Endothelial cell of umbilical vein (primary cell): ENCODE measurements at regions not wholly inside any gene's neighbourhood (a gene's known extent, or its start where the extent isn't known, plus 50 kb on each side); places are given as distances from the start of the nearest gene placed in this dataset.

Source experiments
- BruUV-seq: library from RNA; stranded (reverse); fragments of 400-500 nt; replicated peaks from 2 replicates; lab custom pipeline; 2021; lab: Mats Ljungman, UMichigan
- CTCF ChIA-PET: fragments of 300-600, 350-600 bp; sonication (Branson Sonifier 250); formaldehyde crosslinking; loops from one replicate; lab custom pipeline; 2021; ENCODE audit warnings: antibody characterized with exemption, inconsistent platforms; lab: Charles Lee
- POLR2A ChIA-PET: fragments of 300-600, 350-600 bp; sonication (Branson Sonifier 250); formaldehyde crosslinking; loops from one replicate; lab custom pipeline; 2021; ENCODE audit warnings: antibody characterized with exemption, inconsistent platforms; lab: Charles Lee
- DNase-seq: peaks from one replicate; pipeline ENCODE4 v3.0.0-alpha.2; 2011; ENCODE audit warnings: low read depth, low spot score
- FAIRE-seq: peaks from 2 replicates; lab custom pipeline; 2011; peaks lifted over from hg19 to GRCh38; lab: Jason Lieb, UNC
- H2AFZ ChIP-seq: 2 replicates; pipeline ENCODE4 v1.6.0; 2012; ENCODE audit warnings: low read depth, low read length, control low read depth, inconsistent platforms
- H3K27ac ChIP-seq: 2 replicates; pipeline ENCODE4 v1.5.1; 2011; ENCODE audit warnings: low read depth, mild to moderate bottlenecking, control low read depth, low read length, moderate library complexity; ENCODE audit not compliant: insufficient read depth
- H3K27me3 ChIP-seq, 2 experiments: 2 replicates each; pipeline versions ENCODE4 v1.6.0 to v1.6.1; 2011; ENCODE audit warnings: low read length in 2 of 2, mixed read lengths in 1 of 2; ENCODE audit not compliant: control insufficient read depth in 2 of 2, insufficient read depth in 2 of 2
- H3K36me3 ChIP-seq, 2 experiments: 2 replicates in 1 of 2; 3 replicates in 1 of 2; pipeline ENCODE4 v1.5.1; 2011; ENCODE audit warnings: low read length in 2 of 2, mild to moderate bottlenecking in 1 of 2, moderate library complexity in 1 of 2; ENCODE audit not compliant: control insufficient read depth in 2 of 2, insufficient read depth in 2 of 2; ENCODE audit errors: extremely low read depth in 1 of 2
- H3K4me1 ChIP-seq: 3 replicates; pipeline ENCODE4 v1.5.1; 2011; ENCODE audit warnings: mild to moderate bottlenecking, low read length; ENCODE audit not compliant: control insufficient read depth, insufficient read depth; ENCODE audit errors: extremely low read depth
- H3K4me2 ChIP-seq: 2 replicates; pipeline ENCODE4 v1.6.1; 2011; ENCODE audit warnings: low read length, control low read depth, mixed read lengths; ENCODE audit not compliant: insufficient read depth
- H3K4me3 ChIP-seq, 3 experiments: fragments of 200-600 bp in 1 of 3; sonication (generic), shearing (Covaris generic) in 1 of 3; replicated peaks in 1 of 3; 2 replicates each; pipeline ENCODE4 v1.5.1; 2011 to 2016; ENCODE audit warnings: control low read depth in 3 of 3, low read length in 3 of 3, mild to moderate bottlenecking in 2 of 3, inconsistent platforms in 1 of 3, low read depth in 1 of 3, moderate library complexity in 1 of 3; ENCODE audit not compliant: insufficient read depth in 1 of 3
- H3K79me2 ChIP-seq: 2 replicates; pipeline ENCODE4 v1.6.0; 2012; ENCODE audit warnings: low read length, inconsistent platforms; ENCODE audit not compliant: control insufficient read depth, insufficient read depth
- H3K9ac ChIP-seq: replicated peaks from 2 replicates; pipeline ENCODE3; 2011; ENCODE audit warnings: low read length, control low read depth; ENCODE audit not compliant: insufficient read depth; ENCODE audit errors: extremely low read depth
- H3K9me1 ChIP-seq: replicated peaks from 3 replicates; pipeline ENCODE4 v1.6.0; 2011; ENCODE audit warnings: mild to moderate bottlenecking, low read length; ENCODE audit not compliant: control insufficient read depth, insufficient read depth; ENCODE audit errors: extremely low read depth
- H3K9me3 ChIP-seq: replicated peaks from 2 replicates; pipeline ENCODE4 v1.5.1; 2012; ENCODE audit warnings: low read length, inconsistent platforms; ENCODE audit not compliant: control insufficient read depth, insufficient read depth
- H4K20me1 ChIP-seq: replicated peaks from 2 replicates; pipeline ENCODE3; 2011; ENCODE audit warnings: mild to moderate bottlenecking, low read length; ENCODE audit not compliant: control insufficient read depth, insufficient read depth; ENCODE audit errors: extremely low read depth
- EZH2 ChIP-seq: IDR thresholded peaks from 2 replicates; pipeline ENCODE4 v1.6.1; 2012; ENCODE audit warnings: borderline replicate concordance, low read depth, mild to moderate bottlenecking, moderate library complexity, low read length, inconsistent platforms; ENCODE audit not compliant: severe bottlenecking
- FOS ChIP-seq: IDR thresholded peaks from 2 replicates; pipeline ENCODE4 v1.6.1; 2011; ENCODE audit warnings: mild to moderate bottlenecking, low read length, moderate library complexity, borderline replicate concordance; ENCODE audit not compliant: insufficient read depth
- GATA2 ChIP-seq: IDR thresholded peaks from 2 replicates; pipeline ENCODE4 v1.7.0; 2011; ENCODE audit warnings: low read depth, mild to moderate bottlenecking, moderate library complexity, mixed read lengths, low read length; ENCODE audit not compliant: insufficient read length, insufficient read depth
- JUN ChIP-seq: IDR thresholded peaks from 2 replicates; pipeline ENCODE4 v1.6.1; 2011; ENCODE audit warnings: borderline replicate concordance, low read depth; ENCODE audit not compliant: insufficient read length, insufficient read depth
- MAX ChIP-seq: IDR thresholded peaks from 2 replicates; pipeline ENCODE4 v1.6.1; 2011; ENCODE audit not compliant: insufficient read depth, insufficient read length
- MYC ChIP-seq: IDR thresholded peaks from one replicate; pipeline ENCODE4 v1.6.1; 2011; ENCODE audit warnings: mild to moderate bottlenecking, low read depth, low read length
- POLR2A ChIP-seq: IDR thresholded peaks from 2 replicates; pipeline ENCODE4 v1.6.1; 2012; ENCODE audit warnings: low read depth, mild to moderate bottlenecking, control low read depth, low read length
- POLR2AphosphoS5 ChIP-seq: IDR thresholded peaks from 2 replicates; pipeline ENCODE4 v1.6.1; 2012; ENCODE audit warnings: low read depth, mild to moderate bottlenecking, control low read depth, low read length, moderate library complexity; ENCODE audit not compliant: insufficient read depth
- dilution Hi-C: fragments of 300-500 bp; cut with MboI; formaldehyde crosslinking; loops from one replicate; pipeline ENCODE4 v1.15.0; 2019; ENCODE audit warnings: low sequenced_read_pairs; ENCODE audit not compliant: extremely low pct_ligation_motif_present
- intact Hi-C: fragments of 100-400 bp; cut with micrococcal nuclease; formaldehyde crosslinking; loops from one replicate; pipeline ENCODE4 v1.10.0; 2022
- TF ChIP-seq, protein P1 (sequence below), 2 donors: IDR thresholded peaks; 1 replicate in 1 of 2; 2 replicates in 1 of 2; pipeline ENCODE4 v1.5.1; 2011; ENCODE audit warnings: low read length in 2 of 2, mild to moderate bottlenecking in 2 of 2, moderate library complexity in 2 of 2, control low read depth in 1 of 2, inconsistent platforms in 1 of 2, low read depth in 1 of 2; ENCODE audit not compliant: insufficient read depth in 1 of 2; ENCODE audit errors: extremely low read depth in 1 of 2

DNA sequence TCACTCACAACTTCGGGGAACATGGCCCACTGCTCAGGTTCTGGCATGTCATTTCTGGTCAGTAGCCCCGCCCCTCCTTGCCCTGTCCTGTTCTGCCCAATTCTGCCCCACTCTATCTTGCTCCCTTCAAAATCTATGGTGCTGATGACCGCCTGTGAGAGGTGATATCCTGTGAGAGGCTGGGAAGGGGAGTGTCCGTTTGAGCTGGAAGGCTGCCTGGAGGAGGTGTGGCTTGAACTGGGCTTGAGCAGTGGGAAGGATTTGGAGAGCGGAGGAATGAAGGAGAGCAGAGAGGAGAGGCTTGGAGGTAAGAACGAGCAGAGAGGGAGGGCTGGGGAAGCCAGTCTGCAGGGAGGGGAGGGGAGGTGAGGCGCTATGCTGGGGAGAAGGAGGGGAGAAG is 145.3 kb downstream of the RPS24 start:
- dilution Hi-C loops (no loop called here), intact Hi-C loops (no loop called here)
- CTCF ChIA-PET: no interaction called here
- TF ChIP-seq, protein P1, sequence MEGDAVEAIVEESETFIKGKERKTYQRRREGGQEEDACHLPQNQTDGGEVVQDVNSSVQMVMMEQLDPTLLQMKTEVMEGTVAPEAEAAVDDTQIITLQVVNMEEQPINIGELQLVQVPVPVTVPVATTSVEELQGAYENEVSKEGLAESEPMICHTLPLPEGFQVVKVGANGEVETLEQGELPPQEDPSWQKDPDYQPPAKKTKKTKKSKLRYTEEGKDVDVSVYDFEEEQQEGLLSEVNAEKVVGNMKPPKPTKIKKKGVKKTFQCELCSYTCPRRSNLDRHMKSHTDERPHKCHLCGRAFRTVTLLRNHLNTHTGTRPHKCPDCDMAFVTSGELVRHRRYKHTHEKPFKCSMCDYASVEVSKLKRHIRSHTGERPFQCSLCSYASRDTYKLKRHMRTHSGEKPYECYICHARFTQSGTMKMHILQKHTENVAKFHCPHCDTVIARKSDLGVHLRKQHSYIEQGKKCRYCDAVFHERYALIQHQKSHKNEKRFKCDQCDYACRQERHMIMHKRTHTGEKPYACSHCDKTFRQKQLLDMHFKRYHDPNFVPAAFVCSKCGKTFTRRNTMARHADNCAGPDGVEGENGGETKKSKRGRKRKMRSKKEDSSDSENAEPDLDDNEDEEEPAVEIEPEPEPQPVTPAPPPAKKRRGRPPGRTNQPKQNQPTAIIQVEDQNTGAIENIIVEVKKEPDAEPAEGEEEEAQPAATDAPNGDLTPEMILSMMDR (IDR thresholded peaks at IDR 0.05; ENCODE audit: extremely low read depth in 1 of 2, insufficient read depth in 1 of 2, low read depth in 1 of 2, low read length in 2 of 2): no peak
- TF ChIP-seq GATA2: no peak
- no peak for TF ChIP-seq EZH2
- TF ChIP-seq POLR2A: no peak
- Histone ChIP-seq H3K4me1 (no peaks in the 10 kb centered on the region), H3K79me2 (no peaks in the 10 kb centered on the region), H3K27me3 (no peaks in the 10 kb centered on the region), H3K4me3 (no peak overlapping the region), H3K27ac (no peak overlapping the region), H2AFZ (no peak overlapping the region), H4K20me1 (no peaks in the 10 kb centered on the region), H3K36me3 (no peaks in the 10 kb centered on the region), H3K9me1 (no peaks in the 10 kb centered on the region), H3K4me2 (no peak overlapping the region), H3K9me3 (no peaks in the 10 kb centered on the region), H3K9ac (no peak overlapping the region)
- FAIRE-seq (no peak), DNase-seq (no peak)
- POLR2A ChIA-PET: no interaction called here
- BruUV-seq: no TSS peak

DNA sequence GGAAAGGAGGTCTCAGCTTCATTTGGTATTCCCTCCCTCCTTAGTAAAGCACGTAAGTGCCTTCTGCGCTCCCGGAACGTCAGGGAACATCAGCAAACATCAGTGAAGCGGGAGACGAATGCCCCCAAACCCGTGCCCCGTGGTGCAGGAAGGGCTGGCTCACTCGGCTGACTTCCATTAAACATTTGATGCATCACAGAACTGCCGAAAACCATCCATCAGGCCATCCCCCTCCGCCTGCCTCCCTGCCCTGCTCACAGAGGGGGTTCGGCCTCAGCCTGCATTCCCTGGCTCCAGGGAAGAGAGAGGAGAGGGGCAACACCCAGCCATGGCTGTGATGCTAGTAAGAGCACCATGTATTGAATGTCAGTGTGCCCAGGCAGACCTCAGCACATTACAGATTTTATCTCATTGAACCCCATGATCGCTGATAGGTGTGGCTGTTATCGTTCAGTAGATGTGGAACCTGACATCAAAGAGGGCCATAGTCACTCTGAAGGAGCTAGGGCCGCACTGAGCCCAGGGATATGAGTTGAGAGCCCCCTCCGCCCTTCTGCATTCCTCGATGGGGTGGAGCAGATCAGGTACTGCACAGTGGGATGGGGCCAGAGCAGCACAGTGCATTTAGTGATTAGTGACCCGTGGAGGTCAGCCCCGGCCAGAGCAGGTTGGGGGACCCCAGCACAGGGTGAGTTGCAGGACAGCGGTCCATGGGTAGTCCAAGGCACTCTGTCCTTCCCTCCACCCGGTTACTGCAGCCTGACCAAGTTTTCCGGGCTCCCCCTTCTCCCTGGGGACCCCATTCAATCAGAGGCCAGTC is 146.4 kb downstream of the RPS24 start:
- Histone ChIP-seq H3K4me1 (no peaks in the 10 kb centered on the region), H2AFZ (no peak overlapping the region), H3K9me1 (no peaks in the 10 kb centered on the region), H3K9me3 (no peaks in the 10 kb centered on the region), H4K20me1 (no peaks in the 10 kb centered on the region), H3K36me3 (no peaks in the 10 kb centered on the region), H3K79me2 (no peaks in the 10 kb centered on the region), H3K9ac (no peak overlapping the region), H3K4me3 (no peak overlapping the region), H3K27me3 (no peaks in the 10 kb centered on the region), H3K4me2 (no peak overlapping the region), H3K27ac (no peak overlapping the region)
- no peak for TF ChIP-seq POLR2A
- TF ChIP-seq GATA2: no peak
- TF ChIP-seq JUN: no peak
- TF ChIP-seq, protein P1 (IDR thresholded peaks at IDR 0.05; ENCODE audit: extremely low read depth in 1 of 2, insufficient read depth in 1 of 2, low read depth in 1 of 2, low read length in 2 of 2): no peak
- no peak for TF ChIP-seq FOS
- no peak for TF ChIP-seq EZH2
- no peak for TF ChIP-seq MAX
- no peak for TF ChIP-seq POLR2AphosphoS5
- no peak for TF ChIP-seq MYC
- intact Hi-C loops: no loop called here
- FAIRE-seq (no peak), DNase-seq (no peak)
- ChIA-PET POLR2A (no interaction called here), CTCF (no interaction called here)
- dilution Hi-C loops: no loop called here
- no TSS peak for BruUV-seq
